SK-N-MC (cell line): ENCODE measurements at regions not wholly inside any gene's neighbourhood (a gene's known extent, or its start where the extent isn't known, plus 50 kb on each side); places are given as distances from the start of the nearest gene placed in this dataset.

Experiments used
- EZH2 ChIP-seq: fragments of 200-600 bp; sonication (generic); IDR thresholded peaks from one replicate; pipeline ENCODE4 v1.6.1; 2017; ENCODE audit warnings: antibody characterized with exemption
- FOXP2 ChIP-seq: optimal IDR thresholded peaks from 2 replicates; pipeline ENCODE3; 2011; ENCODE audit warnings: mild to moderate bottlenecking, moderate library complexity; ENCODE audit not compliant: insufficient read depth; ENCODE audit errors: extremely low read length, control extremely low read depth
- POLR2AphosphoS5 ChIP-seq: IDR thresholded peaks from 2 replicates; pipeline ENCODE4 v1.6.1; 2012; ENCODE audit warnings: mild to moderate bottlenecking, low read depth, low read length, borderline replicate concordance

GRCh38 chr4:35771571-35771970, 472.7 kb downstream of the ARAP2 start:
- TF ChIP-seq EZH2 = no peak
- no peak for TF ChIP-seq POLR2AphosphoS5
- TF ChIP-seq FOXP2 = no peak
